ENCODE measurements at regions not wholly inside any gene's neighbourhood (a gene's known extent, or its start where the extent isn't known, plus 50 kb on each side); places are given as distances from the start of the nearest gene placed in this dataset.
"Not testable (repeated sequence)": the region's sequence is repeated elsewhere in the genome, so short reads cannot be mapped to it uniquely, and the experiment has no call there.

DNA sequence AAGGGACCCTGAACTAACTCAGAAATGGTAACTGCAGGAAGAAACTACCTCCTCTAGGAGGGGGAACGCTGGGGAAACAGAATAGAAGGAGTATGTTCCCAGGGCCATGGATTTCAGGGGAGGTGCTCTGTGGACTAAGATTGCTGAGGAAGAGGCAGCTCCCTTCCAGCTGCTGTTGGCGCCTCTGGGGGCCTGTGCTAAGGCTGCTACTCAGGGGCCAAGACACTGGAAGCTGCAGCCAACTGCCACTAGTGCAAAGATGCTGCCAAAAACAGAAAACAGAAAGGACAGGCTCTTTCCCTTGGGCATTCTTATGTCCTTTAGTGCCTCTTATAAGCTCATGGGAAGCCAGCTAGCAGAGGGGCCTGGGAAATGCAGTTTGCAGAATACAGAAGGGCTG is 58.0 kb upstream of the SGIP1 start:
- Histone ChIP-seq H3K9ac (no peak overlapping the region), H3K79me2 (ENCODE audit: insufficient read depth) (no peaks in the 10 kb centered on the region), H3K4me1 (ENCODE audit: insufficient read depth) (peaks cover 26% of the 10 kb centered on the region), H3K36me3 (ENCODE audit: low read depth) (no peaks in the 10 kb centered on the region), H3K9me3 (ENCODE audit: low read depth) (no peaks in the 10 kb centered on the region), H3K4me3 (no peak overlapping the region), H3F3A (ENCODE audit: insufficient read depth) (peaks cover 22% of the 10 kb centered on the region), H3K27ac (no peak overlapping the region), H2AFZ (no peak overlapping the region), H3K9me2 (ENCODE audit: insufficient read depth) (no peaks in the 10 kb centered on the region), H3K4me2 (ENCODE audit: unreplicated experiment) (no peak overlapping the region), H3K27me3 (replicated peaks; ENCODE audit: insufficient read depth) (no peaks in the 10 kb centered on the region), H4K20me1 (ENCODE audit: insufficient read depth) (no peaks in the 10 kb centered on the region)
- in situ Hi-C loops (cut with MboI), result no loop called here
- 75 to 92% methylated on average over 2 of the region's 2 CpGs for WGBS, 2 experiments (ENCODE audit: low coverage in 1 of 2, low lambda C conversion rate in 2 of 2, missing lambda C conversion rate in 2 of 2)
- no peak for TF ChIP-seq EZH2 (IDR thresholded peaks at IDR 0.05; ENCODE audit: insufficient read depth, poor library complexity, severe bottlenecking)
- no peak for TF ChIP-seq EZH2phosphoT487 (IDR thresholded peaks at IDR 0.05; ENCODE audit: insufficient read depth, low read depth)
- no peak for DNase-seq

DNA sequence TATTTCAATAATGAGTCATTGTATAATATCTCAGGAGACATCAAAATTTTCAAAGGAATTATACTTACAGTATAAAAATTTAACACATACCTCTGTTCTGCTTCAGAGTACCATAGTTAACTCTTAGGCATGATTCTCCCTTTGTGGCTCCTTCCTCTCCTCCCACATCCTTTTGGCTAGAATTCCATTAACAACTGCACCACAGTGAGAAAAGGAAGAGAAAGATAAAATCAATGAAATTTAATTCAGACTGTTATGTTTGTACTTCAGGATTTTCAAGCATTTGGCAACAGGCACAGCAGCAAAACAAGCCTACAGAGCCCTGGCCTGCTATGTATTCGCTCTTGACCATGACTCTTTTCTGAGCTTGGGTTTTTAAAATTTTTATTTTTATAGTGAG is 57.2 kb upstream of the SGIP1 start:
- in situ Hi-C loops (cut with MboI), result no loop called here
- Histone ChIP-seq H3K4me1 (ENCODE audit: insufficient read depth) (peaks cover 26% of the 10 kb centered on the region), H3K4me3 (no peak overlapping the region), H3K36me3 (ENCODE audit: low read depth) (no peaks in the 10 kb centered on the region), H3K79me2 (ENCODE audit: insufficient read depth) (no peaks in the 10 kb centered on the region), H3F3A (ENCODE audit: insufficient read depth) (peaks cover 22% of the 10 kb centered on the region), H3K27me3 (replicated peaks; ENCODE audit: insufficient read depth) (no peaks in the 10 kb centered on the region), H2AFZ (no peak overlapping the region), H3K9me3 (ENCODE audit: low read depth) (no peaks in the 10 kb centered on the region), H4K20me1 (ENCODE audit: insufficient read depth) (no peaks in the 10 kb centered on the region), H3K9me2 (ENCODE audit: insufficient read depth) (no peaks in the 10 kb centered on the region), H3K4me2 (ENCODE audit: unreplicated experiment) (peak overlapping the region; percentile 23), H3K27ac (peak overlapping the region; percentile 76), H3K9ac (no peak overlapping the region)
- 93 to 96% methylated on average over 1 of the region's 1 CpG for WGBS, 2 experiments (ENCODE audit: low coverage in 1 of 2, low lambda C conversion rate in 2 of 2, missing lambda C conversion rate in 2 of 2)
- TF ChIP-seq EZH2phosphoT487 (IDR thresholded peaks at IDR 0.05; ENCODE audit: insufficient read depth, low read depth), result no peak
- TF ChIP-seq EZH2 (IDR thresholded peaks at IDR 0.05; ENCODE audit: insufficient read depth, poor library complexity, severe bottlenecking), result no peak
- DNase-seq, result peak; percentile 52

DNA sequence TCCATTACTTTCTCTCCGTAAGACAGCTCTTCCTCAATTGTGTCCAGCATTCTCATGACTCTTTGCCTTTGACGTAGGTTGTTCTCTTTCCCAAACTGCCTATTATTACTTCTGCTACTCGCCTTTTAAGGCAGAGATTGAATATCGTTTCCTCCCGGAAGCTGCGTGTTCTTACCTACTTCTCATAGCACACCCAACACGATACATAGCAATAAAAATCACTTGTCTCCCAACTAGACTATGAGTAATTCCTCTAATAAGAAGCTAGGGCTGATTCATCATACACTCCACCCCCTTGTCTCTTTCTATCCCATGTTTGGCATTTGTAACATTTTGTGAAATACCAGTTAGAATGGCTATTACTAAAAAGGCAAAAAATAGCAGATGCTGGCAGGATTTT is 55.8 kb upstream of the SGIP1 start:
- TF ChIP-seq EZH2 (IDR thresholded peaks at IDR 0.05; ENCODE audit: insufficient read depth, poor library complexity, severe bottlenecking) (no peak), EZH2phosphoT487 (IDR thresholded peaks at IDR 0.05; ENCODE audit: insufficient read depth, low read depth) (no peak)
- Histone ChIP-seq H3K9me3 (ENCODE audit: low read depth) (no peaks in the 10 kb centered on the region), H3K79me2 (ENCODE audit: insufficient read depth) (no peaks in the 10 kb centered on the region), H3F3A (ENCODE audit: insufficient read depth) (peaks cover 22% of the 10 kb centered on the region), H3K36me3 (ENCODE audit: low read depth) (no peaks in the 10 kb centered on the region), H3K4me1 (ENCODE audit: insufficient read depth) (peaks cover 26% of the 10 kb centered on the region), H3K4me3 (no peak overlapping the region), H4K20me1 (ENCODE audit: insufficient read depth) (no peaks in the 10 kb centered on the region), H3K4me2 (ENCODE audit: unreplicated experiment) (no peak overlapping the region), H3K9me2 (ENCODE audit: insufficient read depth) (no peaks in the 10 kb centered on the region), H3K9ac (no peak overlapping the region), H3K27me3 (replicated peaks; ENCODE audit: insufficient read depth) (no peaks in the 10 kb centered on the region), H3K27ac (peak overlapping the region; percentile 76), H2AFZ (peak overlapping the region; percentile 28)
- 34 to 59% methylated on average over 7 of the region's 7 CpGs for WGBS, 2 experiments (ENCODE audit: low coverage in 1 of 2, low lambda C conversion rate in 2 of 2, missing lambda C conversion rate in 2 of 2)
- in situ Hi-C loops (cut with MboI), result no loop called here
- peak; percentile 91 for DNase-seq

DNA sequence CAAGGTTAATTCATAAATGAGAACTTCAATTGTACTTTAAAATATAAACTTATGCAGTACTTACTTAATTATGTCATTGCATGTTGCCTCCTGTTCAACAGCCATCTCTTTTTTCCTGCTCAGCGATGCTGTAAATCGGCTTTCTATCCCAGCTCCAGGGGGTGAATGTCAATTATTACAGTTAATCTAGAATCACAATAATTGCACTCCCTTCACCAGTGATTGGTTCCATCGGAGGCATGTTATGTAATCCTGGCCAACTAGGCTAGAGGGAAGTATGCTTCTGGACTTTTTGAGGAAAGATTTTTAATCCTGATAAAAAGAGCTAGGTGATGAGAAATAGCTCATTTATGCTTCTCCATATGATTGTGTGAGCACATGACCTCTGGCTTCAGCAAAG is 53.8 kb upstream of the SGIP1 start:
- Histone ChIP-seq H3K4me2 (ENCODE audit: unreplicated experiment) (no peak overlapping the region), H3K36me3 (ENCODE audit: low read depth) (no peaks in the 10 kb centered on the region), H2AFZ (peak overlapping the region; percentile 59; the same call in 1 of the 2 replicates), H3K4me3 (no peak overlapping the region), H3K27me3 (replicated peaks; ENCODE audit: insufficient read depth) (no peaks in the 10 kb centered on the region), H3K9me2 (ENCODE audit: insufficient read depth) (no peaks in the 10 kb centered on the region), H3K9ac (no peak overlapping the region), H4K20me1 (ENCODE audit: insufficient read depth) (no peaks in the 10 kb centered on the region), H3K4me1 (ENCODE audit: insufficient read depth) (peaks cover 26% of the 10 kb centered on the region), H3F3A (ENCODE audit: insufficient read depth) (peaks cover 22% of the 10 kb centered on the region), H3K27ac (no peak overlapping the region), H3K9me3 (ENCODE audit: low read depth) (no peaks in the 10 kb centered on the region), H3K79me2 (ENCODE audit: insufficient read depth) (no peaks in the 10 kb centered on the region)
- in situ Hi-C loops (cut with MboI), result no loop called here
- 86 to 89% methylated on average over 3 of the region's 3 CpGs for WGBS, 2 experiments (ENCODE audit: low coverage in 1 of 2, low lambda C conversion rate in 2 of 2, missing lambda C conversion rate in 2 of 2)
- TF ChIP-seq EZH2phosphoT487 (IDR thresholded peaks at IDR 0.05; ENCODE audit: insufficient read depth, low read depth) (no peak), EZH2 (IDR thresholded peaks at IDR 0.05; ENCODE audit: insufficient read depth, poor library complexity, severe bottlenecking) (no peak)
- DNase-seq, result no peak

DNA sequence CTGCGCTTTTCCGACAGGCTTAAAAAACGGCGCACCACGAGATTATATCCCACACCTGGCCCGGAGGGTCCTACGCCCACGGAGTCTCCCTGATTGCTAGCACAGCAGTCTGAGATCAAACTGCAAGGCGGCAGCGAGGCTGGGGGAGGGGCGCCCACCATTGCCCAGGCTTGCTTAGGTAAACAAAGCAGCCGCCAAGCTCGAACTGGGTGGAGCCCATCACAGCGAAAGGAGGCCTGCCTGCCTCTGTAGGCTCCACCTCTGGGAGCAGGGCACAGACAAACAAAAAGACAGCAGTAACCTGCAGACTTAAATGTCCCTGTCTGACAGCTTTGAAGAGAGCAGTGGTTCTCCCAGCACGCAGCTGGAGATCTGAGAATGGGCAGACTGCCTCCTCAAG is 52.7 kb upstream of the SGIP1 start:
- 78 to 87% methylated on average over 6 to 14 of the region's 15 CpGs for WGBS, 2 experiments (ENCODE audit: low coverage in 1 of 2, low lambda C conversion rate in 2 of 2, missing lambda C conversion rate in 2 of 2)
- H4K20me1 ChIP-seq (ENCODE audit: insufficient read depth); H3K27me3 ChIP-seq (replicated peaks; ENCODE audit: insufficient read depth): not testable (repeated sequence)

More for the DNA sequence above, 52.7 kb upstream of the SGIP1 start:
- H2AFZ ChIP-seq; H3K9me2 ChIP-seq (ENCODE audit: insufficient read depth); H3K4me3 ChIP-seq; in situ Hi-C loops (cut with MboI); H3K9me3 ChIP-seq (ENCODE audit: low read depth); H3K4me2 ChIP-seq (ENCODE audit: unreplicated experiment); H3K9ac ChIP-seq; H3K79me2 ChIP-seq (ENCODE audit: insufficient read depth); DNase-seq; H3K27ac ChIP-seq; H3K36me3 ChIP-seq (ENCODE audit: low read depth): not testable (repeated sequence)
- Histone ChIP-seq H3F3A (ENCODE audit: insufficient read depth) (peaks cover 22% of the 10 kb centered on the region), H3K4me1 (ENCODE audit: insufficient read depth) (peaks cover 26% of the 10 kb centered on the region)

Data from GM23248 (cell line).